GM19043 (cell line): ENCODE measurements at regions not wholly inside any gene's neighbourhood (a gene's known extent, or its start where the extent isn't known, plus 50 kb on each side); places are given as distances from the start of the nearest gene placed in this dataset.
"Not testable (repeated sequence)": the region's sequence is repeated elsewhere in the genome, so short reads cannot be mapped to it uniquely, and the experiment has no call there.

ENCODE experiments used
- ATAC-seq: cut with Tn5 transposase; IDR thresholded peaks from one replicate; pipeline ENCODE4 v1.9.1; 2021; ENCODE audit warnings: low read depth; ENCODE audit not compliant: unreplicated experiment

- ATAC-seq, result no peak
Measured at GRCh38 chr10:28434063-28434462, 98.9 kb upstream of the WAC start.

GRCh38 chr10:28442403-28442802, 90.5 kb upstream of the WAC start:
- no peak for ATAC-seq

- no peak for ATAC-seq
Measured at GRCh38 chr10:28444031-28444430, 88.9 kb upstream of the WAC start.

GRCh38 chr10:28445516-28445915, 87.4 kb upstream of the WAC start:
- ATAC-seq, result no peak

GRCh38 chr10:28449382-28449781, 83.5 kb upstream of the WAC start:
- ATAC-seq, result no peak

- no peak for ATAC-seq
Measured at GRCh38 chr10:28449926-28450325, 83.0 kb upstream of the WAC start.

- ATAC-seq, result no peak
Measured at GRCh38 chr10:28453926-28454325, 79.0 kb upstream of the WAC start.

- no peak for ATAC-seq
Measured at GRCh38 chr10:28457110-28457509, 75.8 kb upstream of the WAC start.

- not testable (repeated sequence) for ATAC-seq
Measured at GRCh38 chr10:28457873-28458272, 75.0 kb upstream of the WAC start.

- ATAC-seq, result no peak
Measured at GRCh38 chr10:28459453-28460144, 73.3 kb upstream of the WAC start.

- no peak for ATAC-seq
Measured at GRCh38 chr10:28463141-28463540, 69.8 kb upstream of the WAC start.

GRCh38 chr10:28463676-28464395, 69.1 kb upstream of the WAC start:
- ATAC-seq, result no peak

- ATAC-seq, result no peak
Measured at GRCh38 chr10:28467615-28468014, 65.3 kb upstream of the WAC start.

- ATAC-seq, result no peak
Measured at GRCh38 chr10:28468707-28469483, 64.0 kb upstream of the WAC start.

GRCh38 chr10:28470873-28471651, 61.9 kb upstream of the WAC start:
- ATAC-seq, result no peak

- no peak for ATAC-seq
Measured at GRCh38 chr10:28471652-28472050, 61.3 kb upstream of the WAC start.

GRCh38 chr10:28478646-28479045, 54.3 kb upstream of the WAC start:
- no peak for ATAC-seq

GRCh38 chr10:28479425-28479865, 53.5 kb upstream of the WAC start:
- ATAC-seq, result no peak

- no peak for ATAC-seq
Measured at GRCh38 chr10:28479927-28480627, 52.8 kb upstream of the WAC start.

- no peak for ATAC-seq
Measured at GRCh38 chr10:28480628-28480965, 52.3 kb upstream of the WAC start.
